HCT116 (cell line): ENCODE measurements at regions not wholly inside any gene's neighbourhood (a gene's known extent, or its start where the extent isn't known, plus 50 kb on each side); places are given as distances from the start of the nearest gene placed in this dataset.

Experiments used
- ATAC-seq: fragments of 200-7000 bp; cut with Tn5 transposase; 2 replicates; pipeline ENCODE4 v1.9.1; 2020; ENCODE audit warnings: mild to moderate bottlenecking, moderate library complexity
- BruUV-seq: library from RNA; stranded (reverse); fragments of 400-500 nt; replicated peaks from 2 replicates; lab custom pipeline; 2021; lab: Mats Ljungman, UMichigan
- CTCF ChIA-PET: fragments of 300-600 bp; sonication (Branson Sonifier 250); formaldehyde crosslinking; loops from one replicate; lab custom pipeline; 2021; ENCODE audit warnings: antibody characterized with exemption; lab: Charles Lee
- POLR2A ChIA-PET: fragments of 300-600, 350-600 bp; sonication (Branson Sonifier 250); formaldehyde crosslinking; loops from one replicate; lab custom pipeline; 2021; ENCODE audit warnings: antibody characterized with exemption; lab: Charles Lee
- RAD21 ChIA-PET, 2 experiments: fragments of 300-600 bp; sonication (Branson Sonifier 250); formaldehyde crosslinking; loops; one replicate each; lab custom pipeline; 2023; ENCODE audit warnings: low total read pairs in 2 of 2; ENCODE audit not compliant: uncharacterized antibody in 2 of 2, unreplicated experiment in 2 of 2, low non-redundant PET in 1 of 2; lab: Charles Lee
- DNase-seq: peaks from one replicate; pipeline ENCODE4 v3.0.0-alpha.2; 2010; ENCODE audit warnings: low read depth, low spot score
- H2AFZ ChIP-seq: fragments of 200-600 bp; shearing (Covaris generic), sonication (generic); 2 replicates; pipeline ENCODE4 v1.6.1; 2017; ENCODE audit warnings: low read depth, mixed run types, mixed read lengths, antibody characterized with exemption, low read length; ENCODE audit not compliant: poor library complexity, severe bottlenecking
- H3K27ac ChIP-seq: 2 replicates; pipeline ENCODE4 v1.5.1; 2012; ENCODE audit warnings: low read depth, low read length
- H3K27me3 ChIP-seq: fragments of 200-600 bp; sonication (generic); 2 replicates; pipeline ENCODE4 v1.6.1; 2016; ENCODE audit warnings: mixed run types, low read length, mixed read lengths; ENCODE audit not compliant: insufficient read depth
- H3K36me3 ChIP-seq, 2 experiments: fragments of 200-500 bp in 1 of 2; fragments of 200-600 bp in 1 of 2; sonication (Bioruptor generic) in 1 of 2; sonication (generic) in 1 of 2; 2 replicates each; pipeline versions ENCODE4 v1.5.1 to v1.6.1; 2014 to 2016; ENCODE audit warnings: low read length in 2 of 2, inconsistent platforms in 1 of 2, mixed read lengths in 1 of 2, mixed run types in 1 of 2; ENCODE audit not compliant: insufficient read depth in 2 of 2, control insufficient read depth in 1 of 2
- H3K4me1 ChIP-seq, 2 experiments: fragments of 200-600 bp in 1 of 2; sonication (generic) in 1 of 2; 2 replicates each; pipeline versions ENCODE4 v1.5.1 to v1.6.1; 2012 to 2017; ENCODE audit warnings: low read length in 2 of 2, inconsistent platforms in 1 of 2, mild to moderate bottlenecking in 1 of 2, mixed read lengths in 1 of 2, mixed run types in 1 of 2, moderate library complexity in 1 of 2; ENCODE audit not compliant: insufficient read depth in 2 of 2, control insufficient read depth in 1 of 2
- H3K4me2 ChIP-seq: fragments of 200-600 bp; sonication (generic); 2 replicates; pipeline ENCODE4 v1.6.1; 2017; ENCODE audit warnings: mixed run types, low read length, mixed read lengths
- H3K4me3 ChIP-seq, 2 experiments: fragments of 200-600 bp in 1 of 2; sonication (generic) in 1 of 2; replicated peaks in 1 of 2; 2 replicates each; pipeline ENCODE4 v1.5.1; 2011 to 2016; ENCODE audit warnings: low read length in 2 of 2, control low read depth in 1 of 2, low read depth in 1 of 2, mild to moderate bottlenecking in 1 of 2, mixed read lengths in 1 of 2, mixed run types in 1 of 2
- H3K79me2 ChIP-seq: fragments of 200-600 bp; sonication (generic); 2 replicates; pipeline ENCODE4 v1.6.1; 2017; ENCODE audit warnings: mild to moderate bottlenecking, mixed run types, low read length, moderate library complexity, mixed read lengths; ENCODE audit not compliant: insufficient read depth
- H3K9ac ChIP-seq: fragments of 200-600 bp; sonication (generic); 2 replicates; pipeline ENCODE4 v1.6.1; 2016; ENCODE audit warnings: low read length, mixed read lengths
- H3K9me2 ChIP-seq: fragments of 200-600 bp; sonication (generic), shearing (Covaris generic); 2 replicates; pipeline ENCODE4 v1.6.1; 2017; ENCODE audit warnings: mixed run types, mild to moderate bottlenecking, moderate library complexity; ENCODE audit not compliant: insufficient read depth
- H3K9me3 ChIP-seq, 2 experiments: fragments of 200-500 bp in 1 of 2; fragments of 200-600 bp in 1 of 2; sonication (Bioruptor generic) in 1 of 2; sonication (generic) in 1 of 2; 2 replicates each; pipeline ENCODE4 v1.6.1; 2014 to 2017; ENCODE audit warnings: low read length in 2 of 2, mixed read lengths in 2 of 2, inconsistent platforms in 1 of 2, low read depth in 1 of 2, mild to moderate bottlenecking in 1 of 2, mixed run types in 1 of 2, moderate library complexity in 1 of 2; ENCODE audit not compliant: control insufficient read depth in 1 of 2, insufficient read depth in 1 of 2
- H4K20me1 ChIP-seq: fragments of 200-600 bp; sonication (generic), shearing (Covaris generic); 2 replicates; pipeline ENCODE4 v1.6.1; 2017; ENCODE audit warnings: mixed run types, mild to moderate bottlenecking, moderate library complexity; ENCODE audit not compliant: insufficient read depth
- CBX3 ChIP-seq: IDR thresholded peaks from 2 replicates; pipeline ENCODE4 v1.6.1; 2012; ENCODE audit warnings: low read depth
- CEBPB ChIP-seq: IDR thresholded peaks from 2 replicates; pipeline ENCODE4 v1.6.1; 2012; ENCODE audit warnings: low read depth
- EGR1 ChIP-seq: IDR thresholded peaks from 2 replicates; pipeline ENCODE4 v1.6.1; 2012; ENCODE audit warnings: low read depth
- EZH2 ChIP-seq: fragments of 200-600 bp; sonication (generic); IDR thresholded peaks from 2 replicates; pipeline ENCODE4 v1.6.1; 2017; ENCODE audit warnings: antibody characterized with exemption, mixed run types
- EZH2phosphoT487 ChIP-seq: fragments of 200-600 bp; IDR thresholded peaks from 2 replicates; pipeline ENCODE4 v1.6.1; 2018; ENCODE audit warnings: antibody characterized with exemption, borderline replicate concordance
- FOSL1 ChIP-seq: IDR thresholded peaks from 2 replicates; pipeline ENCODE4 v1.6.1; 2012; ENCODE audit warnings: low read depth
- JUND ChIP-seq: IDR thresholded peaks from 2 replicates; pipeline ENCODE4 v1.6.1; 2012
- POLR2A ChIP-seq: IDR thresholded peaks from 2 replicates; pipeline ENCODE4 v1.7.0; 2011; ENCODE audit warnings: borderline replicate concordance; ENCODE audit not compliant: insufficient read depth, insufficient read length; ENCODE audit errors: extremely low read depth
- POLR2AphosphoS5 ChIP-seq: IDR thresholded peaks from 2 replicates; pipeline ENCODE4 v1.6.1; 2011; ENCODE audit warnings: mild to moderate bottlenecking, low read depth, low read length, moderate library complexity
- RAD21 ChIP-seq: IDR thresholded peaks from 2 replicates; pipeline ENCODE4 v1.6.1; 2012; ENCODE audit warnings: low read depth, mild to moderate bottlenecking
- SIN3A ChIP-seq: IDR thresholded peaks from 2 replicates; pipeline ENCODE4 v1.6.1; 2012; ENCODE audit warnings: low read depth
- SP1 ChIP-seq: IDR thresholded peaks from 2 replicates; pipeline ENCODE4 v1.6.1; 2012; ENCODE audit warnings: low read depth
- SRF ChIP-seq: IDR thresholded peaks from 2 replicates; pipeline ENCODE4 v1.6.1; 2012; ENCODE audit warnings: low read depth
- TCF7L2 ChIP-seq: IDR thresholded peaks from 2 replicates; pipeline ENCODE4 v1.7.0; 2011; ENCODE audit warnings: borderline replicate concordance, inconsistent platforms; ENCODE audit not compliant: insufficient read depth, insufficient read length; ENCODE audit errors: extremely low read depth
- ZFX ChIP-seq: fragments of 450-650 bp; IDR thresholded peaks from 2 replicates; pipeline ENCODE4 v1.6.1; 2017
- ZNF274 ChIP-seq: fragments of 200-500 bp; sonication (Bioruptor generic); IDR thresholded peaks from 2 replicates; pipeline ENCODE4 v1.6.1; 2014; ENCODE audit warnings: mild to moderate bottlenecking, low read depth, low read length, inconsistent platforms
- intact Hi-C: fragments of 100-400 bp; cut with micrococcal nuclease; formaldehyde crosslinking; loops from 2 replicates; pipeline ENCODE4 v1.10.0; 2022
- TF ChIP-seq, protein P1 (sequence below): IDR thresholded peaks from 2 replicates; pipeline ENCODE4 v1.6.1; 2012
- TF ChIP-seq, protein P2 (sequence below): IDR thresholded peaks from 2 replicates; pipeline ENCODE4 v1.6.1; 2012
- TF ChIP-seq, protein P3 (sequence below): IDR thresholded peaks from 2 replicates; pipeline ENCODE4 v1.6.1; 2012; ENCODE audit warnings: low read depth

DNA sequence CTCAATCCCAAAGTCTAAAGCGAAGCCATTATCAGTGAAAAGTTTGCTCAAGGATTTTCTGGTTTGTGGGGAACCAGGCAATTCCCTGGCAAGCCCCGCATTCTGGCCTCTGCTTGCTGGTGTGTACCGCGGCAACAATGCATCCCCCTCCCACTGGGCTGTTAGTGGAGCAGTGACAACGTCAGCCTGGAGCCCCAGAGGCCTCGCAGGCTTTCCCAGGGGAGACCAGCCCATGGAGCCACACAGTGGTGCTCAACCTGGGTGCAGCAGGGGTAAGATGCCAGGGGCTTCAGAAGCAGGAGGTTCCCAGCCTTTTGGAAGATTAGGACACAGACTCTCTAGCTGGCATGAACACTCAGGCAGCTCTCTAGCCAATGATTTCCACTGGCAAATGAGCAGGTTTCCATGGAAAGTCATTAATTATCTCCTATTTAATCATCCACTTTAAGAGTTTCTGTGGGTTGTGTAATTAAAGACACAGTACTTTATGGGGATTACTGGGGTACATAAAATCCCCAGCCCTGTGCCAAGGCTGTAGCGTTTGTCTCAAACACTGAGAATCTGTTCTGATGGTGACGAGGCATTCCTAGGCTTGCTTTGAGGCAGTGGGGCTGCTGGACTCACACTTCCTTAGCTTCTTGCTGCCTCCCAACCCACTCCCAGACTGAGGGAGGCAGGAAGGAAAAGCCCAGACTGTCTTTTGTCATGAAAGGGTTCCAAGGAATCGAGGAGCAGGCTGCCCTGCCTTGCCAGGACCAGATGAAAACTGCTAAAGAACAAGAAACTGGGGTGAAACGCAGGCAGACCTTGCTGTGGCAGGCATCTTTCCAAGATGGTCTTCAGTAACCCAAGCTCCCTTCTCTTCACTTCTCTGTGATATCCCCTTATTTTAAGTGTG lies 411.9 kb upstream of the SHH start:
- Histone ChIP-seq H3K79me2 (no peaks in the 10 kb centered on the region), H3K9ac (no peak overlapping the region), H2AFZ (no peak overlapping the region), H3K4me1 (no peaks in the 10 kb centered on the region), H3K9me2 (no peaks in the 10 kb centered on the region), H4K20me1 (no peaks in the 10 kb centered on the region), H3K9me3 (no peaks in the 10 kb centered on the region), H3K27me3 (0 out of 2 replicates have a peak, but pooled peaks cover 5% of the 10 kb centered on the region), H3K4me2 (no peak overlapping the region), H3K27ac (no peak overlapping the region), H3K4me3 (no peak overlapping the region), H3K36me3 (no peaks in the 10 kb centered on the region)
- POLR2A ChIA-PET = no interaction called here
- RAD21 ChIA-PET = no interaction called here
- DNase-seq (no peak), ATAC-seq (no peak)
- CTCF ChIA-PET = no interaction called here
- intact Hi-C loops = no loop called here
- BruUV-seq = no TSS peak
- TF ChIP-seq CEBPB = no peak
- no peak for TF ChIP-seq ZNF274
- no peak for TF ChIP-seq SRF
- TF ChIP-seq TCF7L2 = no peak
- TF ChIP-seq, protein P1, sequence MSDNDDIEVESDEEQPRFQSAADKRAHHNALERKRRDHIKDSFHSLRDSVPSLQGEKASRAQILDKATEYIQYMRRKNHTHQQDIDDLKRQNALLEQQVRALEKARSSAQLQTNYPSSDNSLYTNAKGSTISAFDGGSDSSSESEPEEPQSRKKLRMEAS = no peak
- TF ChIP-seq, protein P2, sequence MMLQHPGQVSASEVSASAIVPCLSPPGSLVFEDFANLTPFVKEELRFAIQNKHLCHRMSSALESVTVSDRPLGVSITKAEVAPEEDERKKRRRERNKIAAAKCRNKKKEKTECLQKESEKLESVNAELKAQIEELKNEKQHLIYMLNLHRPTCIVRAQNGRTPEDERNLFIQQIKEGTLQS = no peak
- no peak for TF ChIP-seq FOSL1
- no peak for TF ChIP-seq SIN3A
- TF ChIP-seq, protein P3, sequence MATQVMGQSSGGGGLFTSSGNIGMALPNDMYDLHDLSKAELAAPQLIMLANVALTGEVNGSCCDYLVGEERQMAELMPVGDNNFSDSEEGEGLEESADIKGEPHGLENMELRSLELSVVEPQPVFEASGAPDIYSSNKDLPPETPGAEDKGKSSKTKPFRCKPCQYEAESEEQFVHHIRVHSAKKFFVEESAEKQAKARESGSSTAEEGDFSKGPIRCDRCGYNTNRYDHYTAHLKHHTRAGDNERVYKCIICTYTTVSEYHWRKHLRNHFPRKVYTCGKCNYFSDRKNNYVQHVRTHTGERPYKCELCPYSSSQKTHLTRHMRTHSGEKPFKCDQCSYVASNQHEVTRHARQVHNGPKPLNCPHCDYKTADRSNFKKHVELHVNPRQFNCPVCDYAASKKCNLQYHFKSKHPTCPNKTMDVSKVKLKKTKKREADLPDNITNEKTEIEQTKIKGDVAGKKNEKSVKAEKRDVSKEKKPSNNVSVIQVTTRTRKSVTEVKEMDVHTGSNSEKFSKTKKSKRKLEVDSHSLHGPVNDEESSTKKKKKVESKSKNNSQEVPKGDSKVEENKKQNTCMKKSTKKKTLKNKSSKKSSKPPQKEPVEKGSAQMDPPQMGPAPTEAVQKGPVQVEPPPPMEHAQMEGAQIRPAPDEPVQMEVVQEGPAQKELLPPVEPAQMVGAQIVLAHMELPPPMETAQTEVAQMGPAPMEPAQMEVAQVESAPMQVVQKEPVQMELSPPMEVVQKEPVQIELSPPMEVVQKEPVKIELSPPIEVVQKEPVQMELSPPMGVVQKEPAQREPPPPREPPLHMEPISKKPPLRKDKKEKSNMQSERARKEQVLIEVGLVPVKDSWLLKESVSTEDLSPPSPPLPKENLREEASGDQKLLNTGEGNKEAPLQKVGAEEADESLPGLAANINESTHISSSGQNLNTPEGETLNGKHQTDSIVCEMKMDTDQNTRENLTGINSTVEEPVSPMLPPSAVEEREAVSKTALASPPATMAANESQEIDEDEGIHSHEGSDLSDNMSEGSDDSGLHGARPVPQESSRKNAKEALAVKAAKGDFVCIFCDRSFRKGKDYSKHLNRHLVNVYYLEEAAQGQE = no peak
- no peak for TF ChIP-seq RAD21
- TF ChIP-seq POLR2AphosphoS5 = no peak
- no peak for TF ChIP-seq EZH2
- TF ChIP-seq ZFX = no peak
- TF ChIP-seq JUND = no peak
- no peak for TF ChIP-seq SP1
- TF ChIP-seq CBX3 = no peak
- no peak for TF ChIP-seq EZH2phosphoT487
- no peak for TF ChIP-seq POLR2A
- no peak for TF ChIP-seq EGR1
